Type B pancreatic cell (in vitro differentiated cells): ENCODE measurements at regions not wholly inside any gene's neighbourhood (a gene's known extent, or its start where the extent isn't known, plus 50 kb on each side); places are given as distances from the start of the nearest gene placed in this dataset.

Experiments used
- DNase-seq: peaks from one replicate; pipeline ENCODE4 v3.0.0; 2021; ENCODE audit warnings: mixed read lengths; ENCODE audit not compliant: unreplicated experiment; ENCODE audit errors: extremely low spot score
- H3K27ac Mint-ChIP-seq: 2 replicates; pipeline ENCODE4 v1.8.0; 2021; ENCODE audit warnings: mild to moderate bottlenecking, mixed read lengths
- H3K27me3 Mint-ChIP-seq: 2 replicates; pipeline ENCODE4 v1.8.0; 2021; ENCODE audit warnings: mixed read lengths
- H3K36me3 Mint-ChIP-seq: 2 replicates; pipeline ENCODE4 v1.8.0; 2021; ENCODE audit warnings: mixed read lengths
- H3K4me1 Mint-ChIP-seq: one replicate; pipeline ENCODE4 v1.8.0; 2021; ENCODE audit warnings: mixed read lengths; ENCODE audit not compliant: unreplicated experiment
- H3K4me3 Mint-ChIP-seq: 2 replicates; pipeline ENCODE4 v1.8.0; 2021; ENCODE audit warnings: mild to moderate bottlenecking, mixed read lengths
- H3K9me3 Mint-ChIP-seq: 2 replicates; pipeline ENCODE4 v1.8.0; 2021; ENCODE audit warnings: mixed read lengths
- TF ChIP-seq, protein P1 (sequence below): fragments of 200-600 bp; sonication (generic); conservative IDR thresholded peaks from 2 replicates; pipeline ENCODE4 v1.5.0; 2021; ENCODE audit warnings: antibody characterized with exemption, mild to moderate bottlenecking

DNA sequence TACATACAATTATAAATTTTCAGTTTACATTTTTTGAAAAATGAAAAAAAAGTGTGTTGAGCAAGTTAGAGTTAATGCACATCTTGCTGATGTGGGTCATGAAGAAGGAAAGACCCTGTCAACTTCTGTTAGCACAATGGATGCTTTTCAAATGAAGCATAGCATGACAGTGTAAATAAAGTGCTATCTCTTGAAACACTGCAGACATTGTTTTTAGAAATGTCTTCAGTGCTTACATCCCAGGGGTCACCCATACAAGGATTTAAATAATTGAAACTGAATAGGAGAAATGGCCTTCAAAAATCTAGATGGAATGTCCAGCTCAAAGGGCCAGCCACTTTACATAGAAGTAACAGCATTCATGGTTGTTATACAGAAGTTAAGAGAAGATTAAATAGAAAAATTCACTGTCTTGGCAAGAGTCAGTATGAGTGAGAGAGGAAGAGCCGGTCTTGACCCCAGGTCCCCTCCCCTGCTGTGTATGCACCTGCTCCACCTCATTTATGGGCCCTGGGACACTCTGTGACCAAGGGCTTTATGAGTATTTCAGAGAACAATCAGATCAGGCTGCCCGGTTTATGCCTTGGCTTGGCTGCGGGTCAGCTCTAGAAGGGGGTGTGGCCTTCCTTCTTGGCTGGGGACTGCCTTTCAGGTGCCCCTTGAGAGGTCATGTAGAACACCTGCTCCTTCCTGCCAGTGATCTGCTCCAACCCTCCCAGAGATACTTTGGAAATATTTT is 237.7 kb upstream of the TMEM72 start:
- Mint-ChIP-seq H3K36me3 (no peaks in the 10 kb centered on the region), H3K27ac (no peak overlapping the region), H3K4me1 (no peaks in the 10 kb centered on the region), H3K27me3 (peaks cover 2% of the 10 kb centered on the region), H3K9me3 (no peaks in the 10 kb centered on the region), H3K4me3 (no peak overlapping the region)
- TF ChIP-seq, protein P1, sequence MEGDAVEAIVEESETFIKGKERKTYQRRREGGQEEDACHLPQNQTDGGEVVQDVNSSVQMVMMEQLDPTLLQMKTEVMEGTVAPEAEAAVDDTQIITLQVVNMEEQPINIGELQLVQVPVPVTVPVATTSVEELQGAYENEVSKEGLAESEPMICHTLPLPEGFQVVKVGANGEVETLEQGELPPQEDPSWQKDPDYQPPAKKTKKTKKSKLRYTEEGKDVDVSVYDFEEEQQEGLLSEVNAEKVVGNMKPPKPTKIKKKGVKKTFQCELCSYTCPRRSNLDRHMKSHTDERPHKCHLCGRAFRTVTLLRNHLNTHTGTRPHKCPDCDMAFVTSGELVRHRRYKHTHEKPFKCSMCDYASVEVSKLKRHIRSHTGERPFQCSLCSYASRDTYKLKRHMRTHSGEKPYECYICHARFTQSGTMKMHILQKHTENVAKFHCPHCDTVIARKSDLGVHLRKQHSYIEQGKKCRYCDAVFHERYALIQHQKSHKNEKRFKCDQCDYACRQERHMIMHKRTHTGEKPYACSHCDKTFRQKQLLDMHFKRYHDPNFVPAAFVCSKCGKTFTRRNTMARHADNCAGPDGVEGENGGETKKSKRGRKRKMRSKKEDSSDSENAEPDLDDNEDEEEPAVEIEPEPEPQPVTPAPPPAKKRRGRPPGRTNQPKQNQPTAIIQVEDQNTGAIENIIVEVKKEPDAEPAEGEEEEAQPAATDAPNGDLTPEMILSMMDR, result no peak
- no peak for DNase-seq

DNA sequence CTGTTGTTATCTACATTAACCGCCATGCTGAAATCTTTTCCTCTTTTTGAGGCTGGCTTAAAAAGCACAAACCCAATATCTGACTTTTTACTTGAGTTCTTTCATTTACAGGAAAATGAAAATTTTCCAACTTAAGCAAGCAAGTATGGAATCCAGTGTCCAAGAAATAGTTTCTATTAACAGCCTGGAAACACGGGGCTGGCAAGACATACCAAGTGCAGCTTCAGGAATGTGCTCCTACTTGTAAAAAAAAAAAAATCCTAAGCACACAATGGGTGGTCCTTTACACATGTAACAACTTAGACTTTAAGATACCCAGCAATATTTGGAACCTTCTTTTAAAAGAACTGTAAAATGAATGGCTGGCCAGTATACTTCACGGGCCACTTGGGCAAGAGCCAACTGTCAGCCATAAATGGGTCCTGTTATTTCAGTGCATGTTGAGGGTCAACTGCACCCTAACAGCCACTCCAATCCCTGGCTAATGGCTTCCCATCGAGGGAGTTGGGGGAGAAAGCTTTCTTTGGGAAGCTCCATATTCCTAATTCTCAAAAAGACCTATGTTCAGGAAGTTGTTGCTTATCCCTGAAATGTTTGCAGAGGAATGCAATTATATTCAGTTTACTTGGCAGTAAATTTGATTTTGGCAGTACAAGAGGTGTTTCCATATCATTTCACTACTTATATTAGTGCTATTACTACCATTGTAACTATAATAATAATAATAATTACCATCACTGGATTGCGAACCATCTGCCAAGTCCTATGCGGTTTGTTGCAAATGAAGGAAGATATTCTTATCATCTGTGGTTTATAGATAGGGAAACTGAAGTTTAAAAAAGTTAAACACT is 236.4 kb upstream of the TMEM72 start:
- TF ChIP-seq, protein P1, result no peak

GRCh38 chr10:44675387-44675874 is 235.7 kb upstream of the TMEM72 start:
- no peak for DNase-seq
- Mint-ChIP-seq H3K36me3 (no peaks in the 10 kb centered on the region), H3K4me1 (no peaks in the 10 kb centered on the region), H3K9me3 (no peaks in the 10 kb centered on the region), H3K4me3 (no peak overlapping the region), H3K27me3 (peaks cover 2% of the 10 kb centered on the region), H3K27ac (no peak overlapping the region)
- TF ChIP-seq, protein P1, result no peak

More for the DNA sequence above, 236.4 kb upstream of the TMEM72 start:
- H3K4me1 Mint-ChIP-seq, result no peaks in the 10 kb centered on the region
- H3K36me3 Mint-ChIP-seq, result no peaks in the 10 kb centered on the region
- H3K27ac Mint-ChIP-seq, result no peak overlapping the region
- no peak overlapping the region for H3K4me3 Mint-ChIP-seq
- no peaks in the 10 kb centered on the region for H3K9me3 Mint-ChIP-seq
- DNase-seq, result no peak
- H3K27me3 Mint-ChIP-seq, result peaks cover 2% of the 10 kb centered on the region

- TF ChIP-seq, protein P1, result no peak
- no peak for DNase-seq
- no peak overlapping the region for H3K4me3 Mint-ChIP-seq
- H3K27me3 Mint-ChIP-seq, result peaks cover 2% of the 10 kb centered on the region
- no peak overlapping the region for H3K27ac Mint-ChIP-seq
- no peaks in the 10 kb centered on the region for H3K36me3 Mint-ChIP-seq
- H3K9me3 Mint-ChIP-seq, result no peaks in the 10 kb centered on the region
- H3K4me1 Mint-ChIP-seq, result no peaks in the 10 kb centered on the region
Observed at GRCh38 chr10:44680764-44681163, 230.4 kb upstream of the TMEM72 start.

GRCh38 chr10:44682507-44682906 is 228.6 kb upstream of the TMEM72 start:
- DNase-seq, result no peak
- no peaks in the 10 kb centered on the region for H3K27me3 Mint-ChIP-seq
- H3K36me3 Mint-ChIP-seq, result no peaks in the 10 kb centered on the region
- H3K4me3 Mint-ChIP-seq, result no peak overlapping the region
- no peaks in the 10 kb centered on the region for H3K4me1 Mint-ChIP-seq
- TF ChIP-seq, protein P1, result no peak
- H3K9me3 Mint-ChIP-seq, result no peaks in the 10 kb centered on the region
- H3K27ac Mint-ChIP-seq, result no peak overlapping the region
